ENCODE measurements at regions not wholly inside any gene's neighbourhood (a gene's known extent, or its start where the extent isn't known, plus 50 kb on each side); places are given as distances from the start of the nearest gene placed in this dataset.

- Mint-ChIP-seq H3K27ac (no peak overlapping the region), H3K36me3 (no peaks in the 10 kb centered on the region), H3K4me3 (no peak overlapping the region), H3K27me3 (no peaks in the 10 kb centered on the region), H3K9me3 (peaks cover 0 to 5% (median 2%) of the 10 kb centered on the region in 7 donors), H3K4me1 (no peaks in the 10 kb centered on the region)
- no peak for DNase-seq
- no peak for ATAC-seq (ENCODE audit: low read depth in 2 of 2)
These were observed 119.7 kb upstream of the PCDH7 start for GRCh38 chr4:30600246-30601017.

- no peak for DNase-seq
- ATAC-seq (ENCODE audit: low read depth in 2 of 2), result no peak
- H3K36me3 Mint-ChIP-seq, result no peaks in the 10 kb centered on the region
- H3K4me3 Mint-ChIP-seq, result no peak overlapping the region
- H3K27ac Mint-ChIP-seq, result no peak overlapping the region
- no peaks in the 10 kb centered on the region for H3K4me1 Mint-ChIP-seq
- peaks cover 0 to 5% (median 2%) of the 10 kb centered on the region in 7 donors for H3K9me3 Mint-ChIP-seq
- H3K27me3 Mint-ChIP-seq, result no peaks in the 10 kb centered on the region
These were observed 118.9 kb upstream of the PCDH7 start for GRCh38 chr4:30601070-30601865.

GRCh38 chr4:30605616-30606190, 114.5 kb upstream of the PCDH7 start:
- H3K27ac Mint-ChIP-seq, result no peak overlapping the region
- peaks cover 0 to 9% (median 4%) of the 10 kb centered on the region in 7 donors for H3K9me3 Mint-ChIP-seq
- DNase-seq, result no peak
- no peak overlapping the region for H3K4me3 Mint-ChIP-seq
- no peaks in the 10 kb centered on the region for H3K27me3 Mint-ChIP-seq
- H3K36me3 Mint-ChIP-seq, result no peaks in the 10 kb centered on the region
- no peak for ATAC-seq (ENCODE audit: low read depth in 2 of 2)
- H3K4me1 Mint-ChIP-seq, result no peaks in the 10 kb centered on the region

DNA sequence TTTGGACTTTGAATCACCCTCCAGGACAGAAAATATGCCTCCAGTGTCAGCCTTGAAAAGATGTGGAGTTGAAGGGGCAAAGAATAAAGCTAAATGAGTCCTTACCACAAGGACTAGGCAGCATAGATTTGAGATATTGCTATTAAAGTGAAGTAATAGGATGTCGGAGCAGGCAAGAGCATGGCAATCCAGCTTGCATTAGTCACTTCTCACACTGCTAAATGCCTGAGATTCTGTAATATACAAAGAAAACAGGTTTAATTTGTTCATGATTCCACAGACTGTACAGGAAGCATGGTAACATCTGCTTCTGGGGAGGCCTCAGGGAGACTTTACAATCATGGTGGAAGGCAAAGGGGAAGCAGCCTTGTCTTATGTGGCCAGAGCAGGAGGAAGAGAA, 109.8 kb upstream of the PCDH7 start:
- H3K4me1 Mint-ChIP-seq, result no peaks in the 10 kb centered on the region
- peaks cover 0 to 15% (median 2%) of the 10 kb centered on the region in 7 donors for H3K9me3 Mint-ChIP-seq
- H3K36me3 Mint-ChIP-seq, result no peaks in the 10 kb centered on the region
- H3K27ac Mint-ChIP-seq, result no peak overlapping the region
- ATAC-seq (ENCODE audit: low read depth in 2 of 2), result no peak
- no peak overlapping the region for H3K4me3 Mint-ChIP-seq
- DNase-seq, result no peak
- H3K27me3 Mint-ChIP-seq, result no peaks in the 10 kb centered on the region

- H3K9me3 Mint-ChIP-seq, result peaks cover 0 to 9% (median 0%) of the 10 kb centered on the region in 7 donors
- H3K4me3 Mint-ChIP-seq, result no peak overlapping the region
- no peak overlapping the region for H3K27ac Mint-ChIP-seq
These were observed 105.4 kb upstream of the PCDH7 start for GRCh38 chr4:30614771-30615170.

GRCh38 chr4:30616942-30617646, 103.1 kb upstream of the PCDH7 start:
- H3K27me3 Mint-ChIP-seq, result no peaks in the 10 kb centered on the region
- no peak for DNase-seq

More at GRCh38 chr4:30614771-30615170, 105.4 kb upstream of the PCDH7 start:
- ATAC-seq (ENCODE audit: low read depth in 2 of 2) (no peak), DNase-seq (no peak)
- H3K4me1 Mint-ChIP-seq, result no peaks in the 10 kb centered on the region
- no peaks in the 10 kb centered on the region for H3K27me3 Mint-ChIP-seq
- H3K36me3 Mint-ChIP-seq, result no peaks in the 10 kb centered on the region

GRCh38 chr4:30617836-30618235, 102.3 kb upstream of the PCDH7 start:
- ATAC-seq (ENCODE audit: low read depth in 2 of 2) (no peak), DNase-seq (no peak)
- no peaks in the 10 kb centered on the region for H3K27me3 Mint-ChIP-seq
- no peak overlapping the region for H3K4me3 Mint-ChIP-seq
- no peak overlapping the region for H3K27ac Mint-ChIP-seq
- H3K9me3 Mint-ChIP-seq, result peaks cover 0 to 5% (median 1%) of the 10 kb centered on the region in 7 donors
- no peaks in the 10 kb centered on the region for H3K36me3 Mint-ChIP-seq
- no peaks in the 10 kb centered on the region for H3K4me1 Mint-ChIP-seq

More at GRCh38 chr4:30616942-30617646, 103.1 kb upstream of the PCDH7 start:
- Mint-ChIP-seq H3K4me3 (no peak overlapping the region), H3K27ac (no peak overlapping the region), H3K9me3 (peaks cover 0 to 5% (median 1%) of the 10 kb centered on the region in 7 donors), H3K4me1 (no peaks in the 10 kb centered on the region), H3K36me3 (no peaks in the 10 kb centered on the region)
- no peak for ATAC-seq (ENCODE audit: low read depth in 2 of 2)

DNA sequence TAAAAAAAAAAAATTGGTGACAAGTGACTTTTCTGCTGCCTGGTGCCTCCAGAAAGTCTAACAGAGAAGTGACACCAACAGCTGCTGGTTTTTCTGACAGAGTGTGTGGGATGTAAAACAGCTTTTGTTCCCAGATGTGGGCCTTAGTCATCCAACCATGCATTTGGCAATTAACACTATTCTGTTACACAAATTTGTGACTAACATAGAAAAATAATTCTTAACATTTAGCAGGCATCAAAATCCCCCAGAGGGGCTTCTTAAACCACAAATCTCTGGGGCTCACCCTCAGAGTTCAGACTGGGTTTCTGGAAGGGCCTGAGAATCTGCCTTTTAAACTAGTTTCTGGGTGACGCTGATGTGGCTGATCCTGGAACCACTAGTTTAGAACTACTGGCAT, 100.5 kb upstream of the PCDH7 start:
- Mint-ChIP-seq H3K4me1 (no peaks in the 10 kb centered on the region), H3K27me3 (no peaks in the 10 kb centered on the region), H3K27ac (no peak overlapping the region), H3K4me3 (no peak overlapping the region), H3K9me3 (peaks cover 0 to 4% (median 1%) of the 10 kb centered on the region in 7 donors), H3K36me3 (no peaks in the 10 kb centered on the region)
- DNase-seq, result no peak
- ATAC-seq (ENCODE audit: low read depth in 2 of 2), result no peak

- Mint-ChIP-seq H3K4me3 (no peak overlapping the region), H3K27me3 (no peaks in the 10 kb centered on the region), H3K36me3 (no peaks in the 10 kb centered on the region), H3K27ac (no peak overlapping the region), H3K4me1 (no peaks in the 10 kb centered on the region), H3K9me3 (peaks cover 0 to 4% (median 1%) of the 10 kb centered on the region in 7 donors)
- ATAC-seq (ENCODE audit: low read depth in 2 of 2), result no peak
- DNase-seq, result no peak
These were observed 99.5 kb upstream of the PCDH7 start for GRCh38 chr4:30620711-30621110.

GRCh38 chr4:30630431-30630830, 89.7 kb upstream of the PCDH7 start:
- Mint-ChIP-seq H3K9me3 (peaks cover 0 to 10% (median 3%) of the 10 kb centered on the region in 7 donors), H3K4me1 (no peaks in the 10 kb centered on the region)

DNA sequence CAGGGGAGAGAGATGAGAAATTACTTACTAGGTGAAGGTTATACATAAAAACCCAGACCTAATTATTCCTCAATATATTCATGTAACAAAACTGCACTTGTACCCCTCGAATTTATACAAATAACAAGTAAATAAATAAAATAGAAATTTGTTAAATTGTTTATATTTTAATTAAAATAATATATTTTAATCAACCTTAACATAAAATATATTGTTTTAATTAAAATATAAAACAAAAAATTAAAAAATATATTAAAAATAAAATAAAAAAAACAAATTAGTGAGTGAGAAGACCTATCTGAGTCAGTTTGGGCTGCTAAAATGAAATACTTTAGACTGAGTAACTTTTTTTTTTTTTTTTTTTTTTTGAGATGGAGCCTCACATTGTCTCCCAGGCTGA, 87.4 kb upstream of the PCDH7 start:
- no peak for DNase-seq
- peaks cover 0 to 14% (median 3%) of the 10 kb centered on the region in 7 donors for H3K9me3 Mint-ChIP-seq
- ATAC-seq (ENCODE audit: low read depth in 2 of 2), result no peak
- no peak overlapping the region for H3K27ac Mint-ChIP-seq
- H3K36me3 Mint-ChIP-seq, result no peaks in the 10 kb centered on the region
- no peaks in the 10 kb centered on the region for H3K27me3 Mint-ChIP-seq
- H3K4me3 Mint-ChIP-seq, result no peak overlapping the region
- H3K4me1 Mint-ChIP-seq, result no peaks in the 10 kb centered on the region

More at GRCh38 chr4:30630431-30630830, 89.7 kb upstream of the PCDH7 start:
- H3K27ac Mint-ChIP-seq, result no peak overlapping the region
- no peaks in the 10 kb centered on the region for H3K36me3 Mint-ChIP-seq
- DNase-seq (no peak), ATAC-seq (ENCODE audit: low read depth in 2 of 2) (no peak)
- H3K27me3 Mint-ChIP-seq, result no peaks in the 10 kb centered on the region
- no peak overlapping the region for H3K4me3 Mint-ChIP-seq

GRCh38 chr4:30641345-30641744, 78.8 kb upstream of the PCDH7 start:
- H3K9me3 Mint-ChIP-seq, result peaks cover 0 to 7% (median 0%) of the 10 kb centered on the region in 7 donors

GRCh38 chr4:30642567-30642966, 77.6 kb upstream of the PCDH7 start:
- no peaks in the 10 kb centered on the region for H3K4me1 Mint-ChIP-seq
- no peaks in the 10 kb centered on the region for H3K36me3 Mint-ChIP-seq
- no peak overlapping the region for H3K27ac Mint-ChIP-seq
- H3K9me3 Mint-ChIP-seq, result peaks cover 0 to 5% (median 0%) of the 10 kb centered on the region in 7 donors
- DNase-seq (no peak), ATAC-seq (ENCODE audit: low read depth in 2 of 2) (no peak)
- H3K4me3 Mint-ChIP-seq, result no peak overlapping the region
- no peaks in the 10 kb centered on the region for H3K27me3 Mint-ChIP-seq

More at GRCh38 chr4:30641345-30641744, 78.8 kb upstream of the PCDH7 start:
- H3K27me3 Mint-ChIP-seq, result no peaks in the 10 kb centered on the region
- DNase-seq (no peak), ATAC-seq (ENCODE audit: low read depth in 2 of 2) (no peak)
- no peaks in the 10 kb centered on the region for H3K36me3 Mint-ChIP-seq
- H3K4me3 Mint-ChIP-seq, result no peak overlapping the region
- no peak overlapping the region for H3K27ac Mint-ChIP-seq
- H3K4me1 Mint-ChIP-seq, result no peaks in the 10 kb centered on the region

Measured in naive B cell (primary cell).